Adrenal gland (tissue), 9 donors: ENCODE measurements at regions not wholly inside any gene's neighbourhood (a gene's known extent, or its start where the extent isn't known, plus 50 kb on each side); places are given as distances from the start of the nearest gene placed in this dataset.

ENCODE experiments used
- DNase-seq, 7 donors: peaks; one replicate each; pipeline ENCODE4 v3.0.0-alpha.2; 2019 to 2020
- H3K27ac ChIP-seq, 5 donors: fragments of 200-600 bp; sonication (generic) in 4 of 5; 1 replicate in 3 of 5; 2 replicates in 2 of 5; pipeline versions ENCODE4 v1.5.1 to v1.8.0; 2016 to 2020; ENCODE audit warnings: mild to moderate bottlenecking in 1 of 5
- H3K27me3 ChIP-seq: fragments of 200-600 bp; 2 replicates; pipeline ENCODE4 v1.8.0; 2021
- H3K36me3 ChIP-seq, 2 donors: fragments of 200-600 bp; replicated peaks in 1 of 2; 1 replicate in 1 of 2; 2 replicates in 1 of 2; pipeline versions ENCODE4 v1.5.1 to v1.8.0; 2018 to 2022
- H3K4me1 ChIP-seq, 2 donors: fragments of 200-600 bp; replicated peaks in 1 of 2; 1 replicate in 1 of 2; 2 replicates in 1 of 2; pipeline versions ENCODE4 v1.5.1 to v1.8.0; 2018 to 2021
- H3K4me3 ChIP-seq, 4 donors: fragments of 200-600 bp; sonication (generic) in 3 of 4; one replicate each; pipeline ENCODE4 v1.5.1; 2016 to 2018
- H3K9me3 ChIP-seq, 3 donors: fragments of 200-600 bp; sonication (generic) in 1 of 3; replicated peaks in 1 of 3; 1 replicate in 2 of 3; 2 replicates in 1 of 3; pipeline versions ENCODE4 v1.5.1 to v1.8.0; 2016 to 2021
- POLR2A ChIP-seq, 2 donors: fragments of 450-650 bp; IDR thresholded peaks; one replicate each; pipeline ENCODE4 v1.6.1; 2017; ENCODE audit warnings: antibody characterized with exemption in 2 of 2, mild to moderate bottlenecking in 2 of 2, moderate library complexity in 1 of 2
- WGBS, 4 donors: extraction: QIAGEN DNeasy Blood & Tissue Kit in 2 of 4; methylation state at CpG; one replicate each; pipeline versions ENCODE4 v1.1.5 to v1.1.7; 2013 to 2017; 5-methylcytosine and 5-hydroxymethylcytosine counted together
- intact Hi-C, 2 donors: fragments of 100-400 bp; cut with DNase I; formaldehyde crosslinking; loops; one replicate each; pipeline versions ENCODE4 v1.14.1 to v1.15.0; 2022 to 2023
- small RNA-seq, 2 donors: library from RNA; depleted of rRNA; stranded (forward); fragments of <200 nt; gene quantifications; one replicate each; pipeline ENCODE3, GENCODE V24; 2016
- TF ChIP-seq, protein P1 (sequence below), 6 experiments: fragments of 450-650 bp in 4 of 6; fragments of 200-600 bp in 2 of 6; sonication (generic) in 1 of 6; IDR thresholded peaks; 1 replicate in 5 of 6; 2 replicates in 1 of 6; pipeline versions ENCODE4 v1.5.1 to v1.8.0; 2016 to 2021; ENCODE audit warnings: antibody characterized with exemption in 6 of 6, mild to moderate bottlenecking in 2 of 6, moderate library complexity in 1 of 6
- donor health status: healthy with polysubstance abuse.
- donor health status: Bipolar disorder and iron deficiency.
- donor health status: DM: yes; HTN: yes; CAD: no.
- donor health status: DM: no; HTN: no; CAD: no.
- donor health status: DM: no; HTN: no; CAD: no.

DNA sequence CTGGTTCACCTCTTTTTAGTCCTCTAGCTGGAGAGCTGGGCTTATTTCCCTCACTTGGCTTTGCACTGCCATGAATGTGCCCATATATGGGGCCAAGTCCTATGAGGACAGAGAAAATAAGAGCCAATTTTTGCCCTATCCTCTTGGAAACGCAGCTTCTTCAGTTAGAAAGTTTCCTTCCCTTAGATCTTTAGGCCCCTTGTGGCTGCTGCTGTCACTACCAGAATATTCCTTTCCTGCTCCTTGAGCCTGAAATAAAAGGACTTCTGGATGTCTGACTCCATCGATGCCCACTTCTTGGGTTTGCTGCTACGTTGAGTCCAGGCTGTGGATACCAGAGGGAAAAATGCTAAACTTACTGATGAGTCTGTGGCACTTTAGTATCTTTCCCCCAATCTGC is 487.1 kb downstream of the GRIN2A start:
- no peaks in the 10 kb centered on the region for H3K4me1 ChIP-seq
- no peaks in the 10 kb centered on the region for H3K36me3 ChIP-seq
- no peak for DNase-seq
- 53 to 73% (median 70%) methylated on average over 3 of the region's 3 CpGs for WGBS, 4 donors
- peaks cover 5% of the 10 kb centered on the region for H3K27me3 ChIP-seq
- no peak overlapping the region for H3K4me3 ChIP-seq
- intact Hi-C loops, result no loop called here
- H3K27ac ChIP-seq, result no peak overlapping the region
- no peak for TF ChIP-seq POLR2A (IDR thresholded peaks at IDR 0.05)
- TF ChIP-seq, protein P1, sequence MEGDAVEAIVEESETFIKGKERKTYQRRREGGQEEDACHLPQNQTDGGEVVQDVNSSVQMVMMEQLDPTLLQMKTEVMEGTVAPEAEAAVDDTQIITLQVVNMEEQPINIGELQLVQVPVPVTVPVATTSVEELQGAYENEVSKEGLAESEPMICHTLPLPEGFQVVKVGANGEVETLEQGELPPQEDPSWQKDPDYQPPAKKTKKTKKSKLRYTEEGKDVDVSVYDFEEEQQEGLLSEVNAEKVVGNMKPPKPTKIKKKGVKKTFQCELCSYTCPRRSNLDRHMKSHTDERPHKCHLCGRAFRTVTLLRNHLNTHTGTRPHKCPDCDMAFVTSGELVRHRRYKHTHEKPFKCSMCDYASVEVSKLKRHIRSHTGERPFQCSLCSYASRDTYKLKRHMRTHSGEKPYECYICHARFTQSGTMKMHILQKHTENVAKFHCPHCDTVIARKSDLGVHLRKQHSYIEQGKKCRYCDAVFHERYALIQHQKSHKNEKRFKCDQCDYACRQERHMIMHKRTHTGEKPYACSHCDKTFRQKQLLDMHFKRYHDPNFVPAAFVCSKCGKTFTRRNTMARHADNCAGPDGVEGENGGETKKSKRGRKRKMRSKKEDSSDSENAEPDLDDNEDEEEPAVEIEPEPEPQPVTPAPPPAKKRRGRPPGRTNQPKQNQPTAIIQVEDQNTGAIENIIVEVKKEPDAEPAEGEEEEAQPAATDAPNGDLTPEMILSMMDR (IDR thresholded peaks at IDR 0.05), result no peak
- H3K9me3 ChIP-seq, result no peaks in the 10 kb centered on the region

Small RNAs in the stretch of these regions (small RNA-seq; reads per million reads assigned to genes)
- gene RNA5SP403, result 0 to 0.17 reads per million in 2 donors
- gene RNA5SP404, result 0 reads per million in 2 donors
